H1 (cell line): ENCODE measurements at regions not wholly inside any gene's neighbourhood (a gene's known extent, or its start where the extent isn't known, plus 50 kb on each side); places are given as distances from the start of the nearest gene placed in this dataset.

Experiments
- CTCF ChIA-PET: fragments of 300-600 bp; sonication (Branson Sonifier 250); formaldehyde crosslinking; loops from one replicate; lab custom pipeline; 2021; ENCODE audit not compliant: partially characterized antibody; lab: Charles Lee
- POLR2A ChIA-PET: fragments of 300-600 bp; sonication (Branson Sonifier 250); formaldehyde crosslinking; loops from one replicate; lab custom pipeline; 2021; ENCODE audit warnings: inconsistent platforms; ENCODE audit not compliant: partially characterized antibody; lab: Charles Lee
- DNase-seq, 2 experiments: peaks; one replicate each; pipeline versions ENCODE4 v3.0.0 to v3.0.0-alpha.2; 2010 to 2022; ENCODE audit warnings: low spot score in 2 of 2, low read depth in 1 of 2, mixed read lengths in 1 of 2
- FAIRE-seq: peaks from 2 replicates; lab custom pipeline; 2011; peaks lifted over from hg19 to GRCh38; lab: Jason Lieb, UNC
- H2AFZ ChIP-seq: 2 replicates; pipeline ENCODE4 v1.8.1; 2012; ENCODE audit warnings: low read length, inconsistent platforms
- H2AK5ac ChIP-seq: 2 replicates; pipeline ENCODE4 v1.6.1; 2013; ENCODE audit warnings: low read depth, low read length
- H2BK120ac ChIP-seq: replicated peaks from 2 replicates; pipeline ENCODE3; 2013; ENCODE audit warnings: low read depth, low read length, inconsistent platforms
- H2BK12ac ChIP-seq: 2 replicates; pipeline ENCODE4 v1.6.1; 2013; ENCODE audit warnings: low read depth, low read length
- H2BK15ac ChIP-seq: 2 replicates; pipeline ENCODE4 v1.6.1; 2013; ENCODE audit warnings: low read length
- H2BK20ac ChIP-seq: 2 replicates; pipeline ENCODE4 v1.6.1; 2013; ENCODE audit warnings: low read length
- H2BK5ac ChIP-seq: 2 replicates; pipeline ENCODE4 v1.6.1; 2013; ENCODE audit warnings: low read depth, low read length
- H3K14ac ChIP-seq: 2 replicates; pipeline ENCODE4 v1.6.1; 2013; ENCODE audit warnings: inconsistent platforms; ENCODE audit not compliant: insufficient read length
- H3K18ac ChIP-seq: 2 replicates; pipeline ENCODE4 v1.6.1; 2013; ENCODE audit warnings: low read length; ENCODE audit errors: extremely low read depth
- H3K23ac ChIP-seq: 2 replicates; pipeline ENCODE4 v1.6.1; 2013; ENCODE audit warnings: inconsistent platforms; ENCODE audit not compliant: insufficient read length
- H3K23me2 ChIP-seq: 2 replicates; pipeline ENCODE4 v1.6.1; 2013; ENCODE audit warnings: low read depth, low read length
- H3K27ac ChIP-seq: 2 replicates; pipeline ENCODE4 v1.6.1; 2011; ENCODE audit warnings: low read depth, low read length, inconsistent platforms
- H3K27me3 ChIP-seq, 4 experiments: replicated peaks in 1 of 4; 1 replicate in 1 of 4; 2 replicates in 3 of 4; pipeline versions ENCODE4 v1.6.1 to v1.8.1; 2011 to 2013; ENCODE audit warnings: low read length in 3 of 4, mild to moderate bottlenecking in 3 of 4, inconsistent platforms in 2 of 4, mixed read lengths in 2 of 4, moderate library complexity in 1 of 4; ENCODE audit not compliant: control insufficient read depth in 3 of 4, insufficient read depth in 3 of 4; ENCODE audit errors: extremely low read depth in 1 of 4
- H3K36me3 ChIP-seq, 4 experiments: 2 replicates each; pipeline versions ENCODE4 v1.6.1 to v1.8.1; 2011 to 2013; ENCODE audit warnings: mild to moderate bottlenecking in 4 of 4, low read length in 3 of 4, moderate library complexity in 2 of 4, control low read depth in 1 of 4, inconsistent platforms in 1 of 4; ENCODE audit not compliant: insufficient read depth in 4 of 4, control insufficient read depth in 2 of 4
- H3K4ac ChIP-seq: replicated peaks from 2 replicates; pipeline ENCODE3; 2013; ENCODE audit warnings: low read length, low read depth, mixed read lengths, inconsistent platforms; ENCODE audit not compliant: insufficient read length
- H3K4me1 ChIP-seq, 4 experiments: replicated peaks in 1 of 4; 1 replicate in 1 of 4; 2 replicates in 3 of 4; pipeline versions ENCODE4 v1.6.1 to v1.8.1; 2011 to 2013; ENCODE audit warnings: low read length in 3 of 4, inconsistent platforms in 2 of 4, mixed read lengths in 1 of 4; ENCODE audit not compliant: insufficient read depth in 4 of 4, control insufficient read depth in 3 of 4
- H3K4me2 ChIP-seq, 2 experiments: 2 replicates each; pipeline versions ENCODE4 v1.6.1 to v1.8.1; 2011 to 2013; ENCODE audit warnings: low read depth in 2 of 2, low read length in 2 of 2, control low read depth in 1 of 2, inconsistent platforms in 1 of 2, mild to moderate bottlenecking in 1 of 2; ENCODE audit not compliant: insufficient read depth in 1 of 2
- H3K4me3 ChIP-seq, 4 experiments: fragments of 200-600, 300-600 bp in 1 of 4; sonication (generic), shearing (Covaris generic), sonication (Bioruptor Twin) in 1 of 4; 2 replicates each; pipeline versions ENCODE4 v1.5.1 to v1.8.1; 2011 to 2016; ENCODE audit warnings: low read length in 4 of 4, low read depth in 3 of 4, control low read depth in 2 of 4, inconsistent platforms in 2 of 4, mild to moderate bottlenecking in 2 of 4, mixed read lengths in 1 of 4, moderate library complexity in 1 of 4; ENCODE audit not compliant: insufficient read depth in 2 of 4; ENCODE audit errors: extremely low read depth in 1 of 4
- H3K56ac ChIP-seq: replicated peaks from 2 replicates; pipeline ENCODE3; 2013; ENCODE audit warnings: low read depth, mild to moderate bottlenecking, mixed read lengths, low read length, inconsistent platforms; ENCODE audit not compliant: insufficient read length
- H3K79me1 ChIP-seq: 2 replicates; pipeline ENCODE4 v1.6.1; 2013; ENCODE audit warnings: low read depth, low read length, control low read depth
- H3K79me2 ChIP-seq, 2 experiments: 2 replicates each; pipeline versions ENCODE4 v1.6.1 to v1.8.1; 2012 to 2013; ENCODE audit warnings: low read length in 2 of 2, mild to moderate bottlenecking in 2 of 2, inconsistent platforms in 1 of 2; ENCODE audit not compliant: insufficient read depth in 2 of 2, control insufficient read depth in 1 of 2
- H3K9ac ChIP-seq, 4 experiments: replicated peaks in 1 of 4; 1 replicate in 1 of 4; 2 replicates in 3 of 4; pipeline versions ENCODE4 v1.6.1 to v1.8.1; 2011 to 2013; ENCODE audit warnings: low read depth in 3 of 4, low read length in 3 of 4, control low read depth in 2 of 4, mild to moderate bottlenecking in 2 of 4, moderate library complexity in 2 of 4, inconsistent platforms in 1 of 4; ENCODE audit errors: extremely low read depth in 1 of 4
- H3K9me3 ChIP-seq, 2 experiments: 2 replicates each; pipeline versions ENCODE4 v1.6.1 to v1.8.1; 2012 to 2013; ENCODE audit warnings: mild to moderate bottlenecking in 2 of 2, moderate library complexity in 2 of 2, control low read depth in 1 of 2, inconsistent platforms in 1 of 2, low read depth in 1 of 2, low read length in 1 of 2, mixed read lengths in 1 of 2; ENCODE audit not compliant: insufficient read depth in 2 of 2
- H4K20me1 ChIP-seq, 2 experiments: replicated peaks in 1 of 2; 2 replicates each; pipeline versions ENCODE3 to v1.8.1; 2011 to 2013; ENCODE audit warnings: inconsistent platforms in 2 of 2, low read length in 2 of 2, mild to moderate bottlenecking in 1 of 2; ENCODE audit not compliant: insufficient read depth in 2 of 2, control insufficient read depth in 1 of 2
- H4K5ac ChIP-seq: 2 replicates; pipeline ENCODE4 v1.6.1; 2013; ENCODE audit warnings: low read length, low read depth, mixed read lengths, inconsistent platforms; ENCODE audit not compliant: insufficient read length
- H4K8ac ChIP-seq: 2 replicates; pipeline ENCODE4 v1.8.0; 2013; ENCODE audit warnings: mild to moderate bottlenecking, moderate library complexity, low read length, inconsistent platforms; ENCODE audit not compliant: insufficient read depth; ENCODE audit errors: extremely low read depth
- H4K91ac ChIP-seq: replicated peaks from 2 replicates; pipeline ENCODE3; 2013; ENCODE audit warnings: low read length, mixed read lengths, inconsistent platforms; ENCODE audit not compliant: insufficient read length
- BACH1 ChIP-seq: IDR thresholded peaks from 2 replicates; pipeline ENCODE4 v1.6.1; 2012; ENCODE audit warnings: low read length, improper control_type of control experiment
- CTBP2 ChIP-seq: IDR thresholded peaks from 2 replicates; pipeline ENCODE4 v1.7.0; 2011; ENCODE audit warnings: borderline replicate concordance, mild to moderate bottlenecking, moderate library complexity, mixed read lengths, low read length; ENCODE audit not compliant: insufficient read depth, insufficient read length
- EP300 ChIP-seq, 2 experiments: IDR thresholded peaks; 1 replicate in 1 of 2; 2 replicates in 1 of 2; pipeline ENCODE4 v1.6.1; 2011 to 2012; ENCODE audit warnings: low read depth in 2 of 2, low read length in 2 of 2, mild to moderate bottlenecking in 2 of 2, borderline replicate concordance in 1 of 2, inconsistent platforms in 1 of 2, moderate library complexity in 1 of 2
- GTF2F1 ChIP-seq: IDR thresholded peaks from 2 replicates; pipeline ENCODE4 v1.6.1; 2012; ENCODE audit warnings: low read depth, low read length, improper control_type of control experiment, borderline replicate concordance
- NANOG ChIP-seq: IDR thresholded peaks from 2 replicates; pipeline ENCODE4 v1.6.1; 2011; ENCODE audit warnings: low read length, low read depth, mild to moderate bottlenecking, inconsistent platforms; ENCODE audit not compliant: insufficient read depth, poor library complexity, severe bottlenecking
- PHF8 ChIP-seq: fragments of 200-600 bp; sonication (generic); conservative IDR thresholded peaks from 2 replicates; pipeline ENCODE4 v1.7.1; 2012; ENCODE audit warnings: low read depth, mild to moderate bottlenecking, inconsistent platforms, low read length, moderate library complexity
- POLR2A ChIP-seq, 2 experiments: IDR thresholded peaks; 1 replicate in 1 of 2; 2 replicates in 1 of 2; pipeline ENCODE4 v1.6.1; 2011; ENCODE audit warnings: low read depth in 2 of 2, low read length in 2 of 2, mild to moderate bottlenecking in 2 of 2; ENCODE audit errors: control extremely low read depth in 1 of 2
- RAD21 ChIP-seq, 2 experiments: IDR thresholded peaks in 1 of 2; conservative IDR thresholded peaks in 1 of 2; 2 replicates each; pipeline ENCODE4 v1.6.1; 2011; ENCODE audit warnings: low read depth in 2 of 2, low read length in 2 of 2, improper control_type of control experiment in 1 of 2, inconsistent platforms in 1 of 2, mild to moderate bottlenecking in 1 of 2, moderate library complexity in 1 of 2
- RBBP5 ChIP-seq: IDR thresholded peaks from 2 replicates; pipeline ENCODE4 v1.7.1; 2012; ENCODE audit warnings: low read depth, mild to moderate bottlenecking, inconsistent platforms, low read length, moderate library complexity, borderline replicate concordance
- RNF2 ChIP-seq: fragments of 200-900, 300-1000 bp; sonication (generic); IDR thresholded peaks from 2 replicates; pipeline ENCODE4 v1.7.1; 2016; ENCODE audit warnings: borderline replicate concordance, low read depth, mild to moderate bottlenecking, antibody characterized with exemption, low read length; ENCODE audit not compliant: poor library complexity, severe bottlenecking; ENCODE audit errors: missing control alignments
- TAF1 ChIP-seq: IDR thresholded peaks from 2 replicates; pipeline ENCODE4 v1.6.1; 2011; ENCODE audit warnings: mild to moderate bottlenecking, low read depth, low read length
- TEAD4 ChIP-seq: IDR thresholded peaks from 2 replicates; pipeline ENCODE4 v1.6.1; 2012; ENCODE audit warnings: low read depth, low read length, inconsistent platforms, mixed read lengths
- WGBS, 2 experiments: shearing (Covaris generic) in 1 of 2; methylation state at CpG; one replicate each; pipeline versions ENCODE4 v1.1.6 to v1.1.7; 2013 to 2015; ENCODE audit warnings: low lambda C conversion rate in 2 of 2, mixed read lengths in 2 of 2, inconsistent platforms in 1 of 2, low coverage in 1 of 2, missing lambda C conversion rate in 1 of 2; ENCODE audit not compliant: insufficient replicate concordance in 2 of 2, insufficient coverage in 1 of 2, insufficient read length in 1 of 2; ENCODE audit errors: extremely low coverage in 1 of 2, missing lambda C conversion rate in 1 of 2; 5-methylcytosine and 5-hydroxymethylcytosine counted together
- TF ChIP-seq, protein P1 (sequence below): IDR thresholded peaks from 2 replicates; pipeline ENCODE4 v1.6.1; 2012; ENCODE audit warnings: inconsistent platforms

DNA sequence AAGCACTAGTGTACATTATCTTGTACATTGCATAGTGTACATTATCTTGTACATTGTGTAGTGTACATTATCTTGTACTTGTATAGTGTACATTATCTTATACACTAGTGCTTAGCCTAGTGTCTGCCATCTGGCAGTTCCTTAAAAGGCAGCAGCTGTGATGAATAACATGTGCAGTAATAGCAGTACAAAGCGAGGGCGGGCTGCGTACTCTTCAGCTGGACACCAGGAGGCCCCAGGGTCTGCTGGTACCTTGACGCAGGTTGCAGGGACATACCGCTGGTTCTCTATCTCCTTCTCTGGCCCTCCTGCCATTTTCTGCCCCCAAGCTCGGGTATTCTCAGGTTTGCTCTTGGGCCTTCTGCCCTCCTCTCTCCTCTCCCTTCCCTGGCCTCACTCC, 149.6 kb downstream of the SEC16B start:
- Histone ChIP-seq H3K27ac (no peak overlapping the region), H3K56ac (no peak overlapping the region), H4K91ac (no peak overlapping the region), H3K79me2 (no peaks in the 10 kb centered on the region), H3K79me1 (no peaks in the 10 kb centered on the region), H3K4me1 (peaks cover 0 to 2% (median under 1%) of the 10 kb centered on the region in 4 experiments; a peak in 1 of 7 replicates), H4K20me1 (no peaks in the 10 kb centered on the region), H3K14ac (no peak overlapping the region), H4K8ac (no peak overlapping the region), H3K4me2 (no peak overlapping the region), H2BK15ac (no peak overlapping the region), H2AK5ac (no peak overlapping the region), H3K23ac (no peak overlapping the region), H3K27me3 (peaks cover 0 to 2% (median 0%) of the 10 kb centered on the region in 4 experiments; a peak in 2 of 7 replicates), H2BK12ac (no peak overlapping the region), H2BK120ac (no peak overlapping the region), H3K9ac (no peak overlapping the region), H2BK5ac (no peak overlapping the region), H3K9me3 (no peaks in the 10 kb centered on the region), H2BK20ac (no peak overlapping the region), H3K4ac (no peak overlapping the region), H3K18ac (no peak overlapping the region), H3K36me3 (no peaks in the 10 kb centered on the region), H3K23me2 (no peaks in the 10 kb centered on the region), H2AFZ (no peak overlapping the region), H3K4me3 (no peak overlapping the region), H4K5ac (no peak overlapping the region)
- WGBS, 2 experiments = 91% methylated on average over 6 of the region's 6 CpGs; no CpG with 5 or more reads in 1 of the 2 experiments
- FAIRE-seq (no peak), DNase-seq (no peak)
- ChIA-PET POLR2A (no interaction called here), CTCF (interaction anchor here (0.8 to 2.2 kb wide), 4 partner anchors 9 to 922 kb away, joined by 3 to 5 read pairs (median 3); no protein-coding TSS in a partner anchor)
- TF ChIP-seq RAD21 (IDR thresholded peaks at IDR 0.05 in 1 of 2, conservative IDR thresholded peaks at IDR 0.05 in 1 of 2; ENCODE audit: low read depth in 2 of 2, low read length in 2 of 2) (no peak), EP300 (IDR thresholded peaks at IDR 0.05; ENCODE audit: borderline replicate concordance in 1 of 2, low read depth in 2 of 2, low read length in 2 of 2) (no peak), RNF2 (no peak), TEAD4 (no peak), GTF2F1 (no peak), PHF8 (no peak), BACH1 (no peak), POLR2A (IDR thresholded peaks at IDR 0.05; ENCODE audit: control extremely low read depth in 1 of 2, low read depth in 2 of 2, low read length in 2 of 2) (no peak), NANOG (no peak), RBBP5 (no peak), TAF1 (no peak), CTBP2 (no peak)
- TF ChIP-seq, protein P1, sequence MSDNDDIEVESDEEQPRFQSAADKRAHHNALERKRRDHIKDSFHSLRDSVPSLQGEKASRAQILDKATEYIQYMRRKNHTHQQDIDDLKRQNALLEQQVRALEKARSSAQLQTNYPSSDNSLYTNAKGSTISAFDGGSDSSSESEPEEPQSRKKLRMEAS = no peak
